Upper lobe of right lung (tissue), 1 donor: ENCODE measurements at regions not wholly inside any gene's neighbourhood (a gene's known extent, or its start where the extent isn't known, plus 50 kb on each side); places are given as distances from the start of the nearest gene placed in this dataset.

Source experiments
- ATAC-seq: fragments of 200-7000 bp; cut with Tn5 transposase; one replicate; pipeline ENCODE4 v1.9.1; 2020; ENCODE audit warnings: mild to moderate bottlenecking, moderate library complexity
- DNase-seq: peaks from one replicate; pipeline ENCODE4 v3.0.0-alpha.2; 2020
- H3K27ac ChIP-seq: fragments of 200-600 bp; one replicate; pipeline ENCODE4 v1.8.0; 2022
- H3K27me3 ChIP-seq: fragments of 200-600 bp; one replicate; pipeline ENCODE4 v1.8.0; 2022; ENCODE audit warnings: mild to moderate bottlenecking
- H3K36me3 ChIP-seq: fragments of 200-600 bp; one replicate; pipeline ENCODE4 v1.8.0; 2022
- H3K4me1 ChIP-seq: fragments of 200-600 bp; one replicate; pipeline ENCODE4 v1.8.0; 2022
- H3K4me3 ChIP-seq: fragments of 200-600 bp; one replicate; pipeline ENCODE4 v1.8.0; 2022; ENCODE audit warnings: mild to moderate bottlenecking
- H3K9me3 ChIP-seq: fragments of 200-600 bp; one replicate; pipeline ENCODE4 v1.8.0; 2022
- intact Hi-C: fragments of 100-400 bp; cut with DNase I; formaldehyde crosslinking; loops from one replicate; pipeline ENCODE4 v1.11.0; 2022
- TF ChIP-seq, protein P1 (sequence below): fragments of 200-600 bp; IDR thresholded peaks from one replicate; pipeline ENCODE4 v1.8.0; 2022; ENCODE audit warnings: antibody characterized with exemption
- donor health status: DM: no; HTN: yes; CAD: no; lungs with severe emphysema.

- Histone ChIP-seq H3K27ac (no peak overlapping the region), H3K36me3 (no peaks in the 10 kb centered on the region), H3K4me1 (no peaks in the 10 kb centered on the region), H3K4me3 (no peak overlapping the region), H3K27me3 (no peaks in the 10 kb centered on the region), H3K9me3 (no peaks in the 10 kb centered on the region)
- no peak for DNase-seq
- TF ChIP-seq, protein P1, sequence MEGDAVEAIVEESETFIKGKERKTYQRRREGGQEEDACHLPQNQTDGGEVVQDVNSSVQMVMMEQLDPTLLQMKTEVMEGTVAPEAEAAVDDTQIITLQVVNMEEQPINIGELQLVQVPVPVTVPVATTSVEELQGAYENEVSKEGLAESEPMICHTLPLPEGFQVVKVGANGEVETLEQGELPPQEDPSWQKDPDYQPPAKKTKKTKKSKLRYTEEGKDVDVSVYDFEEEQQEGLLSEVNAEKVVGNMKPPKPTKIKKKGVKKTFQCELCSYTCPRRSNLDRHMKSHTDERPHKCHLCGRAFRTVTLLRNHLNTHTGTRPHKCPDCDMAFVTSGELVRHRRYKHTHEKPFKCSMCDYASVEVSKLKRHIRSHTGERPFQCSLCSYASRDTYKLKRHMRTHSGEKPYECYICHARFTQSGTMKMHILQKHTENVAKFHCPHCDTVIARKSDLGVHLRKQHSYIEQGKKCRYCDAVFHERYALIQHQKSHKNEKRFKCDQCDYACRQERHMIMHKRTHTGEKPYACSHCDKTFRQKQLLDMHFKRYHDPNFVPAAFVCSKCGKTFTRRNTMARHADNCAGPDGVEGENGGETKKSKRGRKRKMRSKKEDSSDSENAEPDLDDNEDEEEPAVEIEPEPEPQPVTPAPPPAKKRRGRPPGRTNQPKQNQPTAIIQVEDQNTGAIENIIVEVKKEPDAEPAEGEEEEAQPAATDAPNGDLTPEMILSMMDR = no peak
- intact Hi-C loops = no loop called here
- ATAC-seq = no peak
Observed at GRCh38 chr9:26412446-26412845, 480.2 kb downstream of the CAAP1 start.

GRCh38 chr9:26406676-26407075, 485.9 kb downstream of the CAAP1 start:
- TF ChIP-seq, protein P1 = no peak
- Histone ChIP-seq H3K4me1 (no peaks in the 10 kb centered on the region), H3K27me3 (no peaks in the 10 kb centered on the region), H3K4me3 (no peak overlapping the region), H3K27ac (no peak overlapping the region), H3K9me3 (no peaks in the 10 kb centered on the region), H3K36me3 (no peaks in the 10 kb centered on the region)
- no peak for ATAC-seq
- intact Hi-C loops = no loop called here
- no peak for DNase-seq

DNA sequence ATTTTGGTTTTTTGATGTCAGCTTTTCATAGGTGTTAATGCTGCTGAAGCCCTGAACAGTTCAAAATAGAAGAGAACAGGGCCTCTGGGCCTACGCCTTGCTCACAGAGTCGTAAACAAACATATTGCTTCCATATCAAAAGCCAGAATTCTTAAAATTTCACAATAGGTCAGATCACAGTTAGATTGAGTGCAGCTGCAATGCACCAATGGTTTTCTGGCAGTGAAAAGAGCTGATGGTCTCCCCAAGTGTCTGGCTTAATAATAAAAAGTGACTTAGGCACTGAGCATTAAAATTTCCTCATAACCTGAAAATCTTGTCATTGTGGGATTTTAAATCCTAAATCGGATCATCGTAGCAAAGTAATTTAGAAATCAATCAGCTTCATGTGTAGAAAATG, 493.0 kb downstream of the CAAP1 start:
- TF ChIP-seq, protein P1 = no peak
- ATAC-seq (no peak), DNase-seq (no peak)
- Histone ChIP-seq H3K9me3 (no peaks in the 10 kb centered on the region), H3K27ac (no peak overlapping the region), H3K4me3 (no peak overlapping the region), H3K27me3 (no peaks in the 10 kb centered on the region), H3K36me3 (no peaks in the 10 kb centered on the region), H3K4me1 (no peaks in the 10 kb centered on the region)
- intact Hi-C loops = no loop called here

DNA sequence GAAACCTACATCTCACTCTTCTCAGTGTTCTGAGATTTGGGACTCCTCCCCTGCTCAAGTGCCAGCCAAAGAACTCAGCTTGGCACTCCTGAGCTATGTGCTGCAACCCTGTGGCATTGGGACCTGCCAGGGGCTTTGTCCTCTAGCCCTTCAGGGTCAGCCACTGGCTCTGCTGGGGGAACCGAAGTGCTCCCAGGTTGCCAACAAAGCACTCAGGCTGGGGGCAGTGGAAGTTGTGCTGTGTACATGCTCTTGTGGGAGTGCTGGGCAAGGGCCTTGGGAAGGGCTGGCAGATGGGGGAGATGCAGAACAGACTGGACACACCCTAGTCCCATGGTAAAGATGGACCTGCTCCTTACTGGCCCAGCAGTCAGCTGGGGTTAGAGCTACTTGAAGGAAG, 498.6 kb downstream of the CAAP1 start:
- Histone ChIP-seq H3K27me3 (no peaks in the 10 kb centered on the region), H3K4me3 (no peak overlapping the region), H3K9me3 (no peaks in the 10 kb centered on the region), H3K27ac (no peak overlapping the region), H3K36me3 (no peaks in the 10 kb centered on the region), H3K4me1 (no peaks in the 10 kb centered on the region)
- intact Hi-C loops = no loop called here
- ATAC-seq (peak; percentile 20), DNase-seq (no peak)
- TF ChIP-seq, protein P1 = no peak

DNA sequence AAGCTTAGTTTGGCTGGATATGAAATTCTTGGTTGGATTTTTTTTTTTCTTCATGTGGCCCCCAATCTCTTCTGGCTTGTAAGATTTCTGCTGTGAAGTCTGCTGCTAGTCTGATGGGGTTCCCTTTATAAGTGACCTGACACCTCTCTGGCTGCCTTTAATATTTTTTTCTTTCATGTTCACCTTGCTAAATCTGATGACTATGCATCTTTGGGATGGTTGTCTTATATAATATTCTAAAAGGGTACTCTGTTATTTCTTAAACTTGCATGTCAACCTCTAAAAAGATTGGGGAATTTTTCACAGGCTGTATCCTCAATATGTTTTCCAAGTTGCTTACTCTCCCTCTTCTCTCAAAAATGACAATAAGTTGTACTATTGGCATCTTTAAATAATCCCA, 500.0 kb downstream of the CAAP1 start:
- DNase-seq = no peak
- intact Hi-C loops = no loop called here
- Histone ChIP-seq H3K9me3 (no peaks in the 10 kb centered on the region), H3K36me3 (no peaks in the 10 kb centered on the region), H3K27ac (no peak overlapping the region), H3K4me3 (no peak overlapping the region), H3K27me3 (no peaks in the 10 kb centered on the region), H3K4me1 (no peaks in the 10 kb centered on the region)
- no peak for ATAC-seq
- TF ChIP-seq, protein P1 = no peak

GRCh38 chr9:26391036-26391435, 501.6 kb downstream of the CAAP1 start:
- no peaks in the 10 kb centered on the region for H3K36me3 ChIP-seq
- no peaks in the 10 kb centered on the region for H3K9me3 ChIP-seq
- DNase-seq (no peak), ATAC-seq (no peak)
- no peaks in the 10 kb centered on the region for H3K27me3 ChIP-seq
- H3K4me3 ChIP-seq = no peak overlapping the region
- intact Hi-C loops = no loop called here
- no peaks in the 10 kb centered on the region for H3K4me1 ChIP-seq
- no peak overlapping the region for H3K27ac ChIP-seq
- TF ChIP-seq, protein P1 = no peak
